ENCODE measurements at regions not wholly inside any gene's neighbourhood (a gene's known extent, or its start where the extent isn't known, plus 50 kb on each side); places are given as distances from the start of the nearest gene placed in this dataset.
"Not testable (repeated sequence)": the region's sequence is repeated elsewhere in the genome, so short reads cannot be mapped to it uniquely, and the experiment has no call there.

DNA sequence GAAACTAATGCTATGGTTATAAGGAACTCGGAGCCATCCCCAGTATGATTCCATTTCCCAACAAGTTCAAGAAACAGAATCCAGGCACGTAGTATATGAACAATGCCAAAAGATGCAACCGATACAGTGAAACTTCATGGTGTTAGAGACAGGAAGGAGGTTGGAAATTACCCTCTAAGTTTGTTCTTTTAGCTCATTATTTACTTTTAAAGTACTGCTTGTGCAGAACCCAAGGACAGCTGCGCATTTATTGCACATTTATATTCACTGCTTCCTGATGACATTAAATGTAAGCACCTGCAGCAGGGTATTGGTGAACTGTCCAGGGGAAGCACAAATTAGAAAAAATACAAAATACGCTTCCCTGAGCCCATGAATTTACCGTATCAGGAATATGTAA lies 63.0 kb upstream of the CYP1B1 start:
- peaks cover 15% of the 10 kb centered on the region; the same call in 1 of the 2 replicates for H3K9me3 ChIP-seq
- H3K36me3 ChIP-seq, result no peaks in the 10 kb centered on the region
- no peaks in the 10 kb centered on the region for H3K27me3 ChIP-seq
- H3K27ac ChIP-seq, result no peak overlapping the region
- H3K4me2 ChIP-seq, result no peak overlapping the region
- H3K9ac ChIP-seq, result no peak overlapping the region
- no peak for TF ChIP-seq Cebpa-rat (IDR thresholded peaks at IDR 0.05)
- H3K4me1 ChIP-seq, result no peaks in the 10 kb centered on the region
- no peaks in the 10 kb centered on the region for H4K20me1 ChIP-seq
- no peak overlapping the region for H3K4me3 ChIP-seq

DNA sequence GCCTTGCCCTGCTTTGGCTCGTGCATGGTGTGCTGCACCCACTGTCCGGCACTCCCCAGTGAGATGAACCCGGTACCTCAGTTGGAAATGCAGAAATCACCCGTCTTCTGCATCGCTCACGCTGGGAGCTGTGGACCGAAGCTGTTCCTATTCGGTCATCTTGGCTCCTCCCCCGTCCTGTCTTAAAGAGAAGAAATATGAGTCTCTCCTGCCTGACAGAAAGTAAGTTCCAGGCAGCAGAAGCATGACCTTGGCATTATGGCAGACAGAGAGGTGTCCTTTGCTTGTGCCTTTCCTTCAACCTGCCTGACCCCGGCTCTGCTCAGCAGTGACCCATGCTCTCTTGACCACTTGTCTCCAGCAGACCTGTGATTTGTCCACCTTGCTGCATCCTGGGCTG lies 62.5 kb upstream of the CYP1B1 start:
- Histone ChIP-seq H3K9me3 (peaks cover 10% of the 10 kb centered on the region; the same call in 1 of the 2 replicates), H3K4me1 (no peaks in the 10 kb centered on the region), H3K27me3 (no peaks in the 10 kb centered on the region), H3K9ac (no peak overlapping the region), H3K4me3 (no peak overlapping the region), H3K4me2 (no peak overlapping the region), H3K27ac (no peak overlapping the region), H4K20me1 (no peaks in the 10 kb centered on the region), H3K36me3 (no peaks in the 10 kb centered on the region)
- no peak for TF ChIP-seq Cebpa-rat (IDR thresholded peaks at IDR 0.05)

DNA sequence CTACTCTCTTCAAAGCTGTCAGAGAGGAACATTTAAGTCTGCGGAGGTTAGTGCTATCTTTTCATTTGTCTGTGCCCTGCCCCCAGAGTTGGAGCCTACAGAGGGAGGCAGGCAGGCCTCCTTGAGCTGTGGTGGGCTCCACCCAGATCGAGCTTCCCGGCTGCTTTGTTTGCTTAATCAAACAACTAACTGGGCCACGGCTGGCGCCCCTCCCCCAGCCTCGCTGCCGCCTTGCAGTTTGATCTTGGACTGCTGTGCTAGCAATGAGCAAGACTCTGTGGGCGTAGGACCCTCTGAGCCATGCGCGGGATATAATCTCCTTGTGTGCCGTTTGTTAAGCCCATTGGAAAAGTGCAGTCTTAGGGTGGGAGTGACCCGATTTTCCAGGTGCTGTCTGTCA lies 62.0 kb upstream of the CYP1B1 start:
- not testable (repeated sequence) for H3K36me3 ChIP-seq, H3K27me3 ChIP-seq, H3K9me3 ChIP-seq, H4K20me1 ChIP-seq, H3K4me3 ChIP-seq, H3K4me1 ChIP-seq, H3K9ac ChIP-seq, H3K27ac ChIP-seq, H3K4me2 ChIP-seq

DNA sequence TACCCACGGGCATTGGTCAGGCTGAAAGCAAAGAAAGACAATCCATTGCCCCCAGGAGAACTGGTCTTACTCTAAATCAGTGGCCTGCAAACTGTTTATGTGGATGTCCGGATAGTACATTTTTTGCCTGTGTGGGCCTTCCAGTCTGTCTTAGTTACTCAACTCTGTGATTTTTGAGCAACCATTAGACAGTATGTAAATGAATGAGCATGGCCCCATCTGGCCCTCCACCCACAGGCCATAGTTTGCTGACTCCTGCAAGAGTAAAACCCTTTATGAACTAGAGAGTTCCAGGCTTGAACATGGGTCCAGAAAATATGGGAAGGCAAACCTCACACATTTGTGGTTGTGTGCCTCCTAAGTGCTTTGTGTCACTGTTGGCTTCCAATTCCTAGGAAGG lies 55.7 kb upstream of the CYP1B1 start:
- no peaks in the 10 kb centered on the region for H3K4me1 ChIP-seq
- no peak overlapping the region for H3K9ac ChIP-seq
- H3K27me3 ChIP-seq, result no peaks in the 10 kb centered on the region
- H3K9me3 ChIP-seq, result peaks cover 17% of the 10 kb centered on the region
- no peak overlapping the region for H3K27ac ChIP-seq
- no peak overlapping the region for H3K4me3 ChIP-seq
- H3K4me2 ChIP-seq, result no peak overlapping the region
- H4K20me1 ChIP-seq, result no peaks in the 10 kb centered on the region
- no peaks in the 10 kb centered on the region for H3K36me3 ChIP-seq
- no peak for TF ChIP-seq Cebpa-rat (IDR thresholded peaks at IDR 0.05)

DNA sequence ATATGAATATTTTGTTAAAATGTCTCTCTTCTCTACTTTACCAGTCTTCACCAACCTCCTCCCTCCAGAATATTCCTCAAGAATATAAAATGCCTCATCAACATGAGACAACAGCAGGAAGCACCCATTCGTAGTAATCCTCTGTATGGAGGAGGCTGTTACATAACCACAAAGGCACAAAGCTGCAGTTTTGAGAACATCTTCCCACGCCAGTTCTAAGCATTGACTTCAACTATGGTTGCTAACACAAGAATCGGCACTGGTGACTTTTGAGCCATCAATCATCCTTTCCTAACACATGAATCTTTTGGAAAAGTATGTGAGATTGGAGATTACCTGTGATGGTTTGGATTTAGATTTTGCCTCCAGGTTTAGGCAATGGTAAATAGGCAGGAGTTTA lies 54.9 kb upstream of the CYP1B1 start:
- H3K4me1 ChIP-seq, result no peaks in the 10 kb centered on the region
- no peak overlapping the region for H3K4me3 ChIP-seq
- H4K20me1 ChIP-seq, result no peaks in the 10 kb centered on the region
- H3K36me3 ChIP-seq, result no peaks in the 10 kb centered on the region
- H3K27ac ChIP-seq, result no peak overlapping the region
- H3K9ac ChIP-seq, result no peak overlapping the region
- no peak for TF ChIP-seq Cebpa-rat (IDR thresholded peaks at IDR 0.05)
- H3K27me3 ChIP-seq, result no peaks in the 10 kb centered on the region
- H3K9me3 ChIP-seq, result peaks cover 25% of the 10 kb centered on the region
- H3K4me2 ChIP-seq, result no peak overlapping the region

DNA sequence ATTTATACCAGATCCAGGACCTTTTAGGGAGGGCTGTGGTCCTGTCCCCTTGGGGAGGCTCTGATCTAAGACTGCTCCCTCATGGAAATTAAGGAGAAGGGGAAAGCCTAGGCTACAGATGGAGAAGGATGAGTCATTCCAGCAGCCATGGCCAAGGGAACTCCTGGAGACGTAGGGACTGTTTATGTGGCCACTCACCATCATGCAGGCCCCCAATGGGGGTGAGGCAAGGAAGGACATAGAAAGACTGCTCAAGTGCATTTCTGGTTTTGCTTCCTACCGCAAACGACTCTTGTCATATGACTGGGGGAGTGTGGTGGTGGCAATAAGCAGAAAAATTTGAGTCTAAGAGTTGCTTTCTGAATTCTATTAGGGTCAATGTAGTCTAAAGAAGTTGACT lies 54.0 kb upstream of the CYP1B1 start:
- TF ChIP-seq Cebpa-rat (IDR thresholded peaks at IDR 0.05), result no peak
- no peak overlapping the region for H3K4me2 ChIP-seq
- H3K36me3 ChIP-seq, result no peaks in the 10 kb centered on the region
- no peaks in the 10 kb centered on the region for H3K4me1 ChIP-seq
- H4K20me1 ChIP-seq, result no peaks in the 10 kb centered on the region
- no peak overlapping the region for H3K4me3 ChIP-seq
- H3K27me3 ChIP-seq, result no peaks in the 10 kb centered on the region
- H3K27ac ChIP-seq, result no peak overlapping the region
- peaks cover 25% of the 10 kb centered on the region for H3K9me3 ChIP-seq
- no peak overlapping the region for H3K9ac ChIP-seq

DNA sequence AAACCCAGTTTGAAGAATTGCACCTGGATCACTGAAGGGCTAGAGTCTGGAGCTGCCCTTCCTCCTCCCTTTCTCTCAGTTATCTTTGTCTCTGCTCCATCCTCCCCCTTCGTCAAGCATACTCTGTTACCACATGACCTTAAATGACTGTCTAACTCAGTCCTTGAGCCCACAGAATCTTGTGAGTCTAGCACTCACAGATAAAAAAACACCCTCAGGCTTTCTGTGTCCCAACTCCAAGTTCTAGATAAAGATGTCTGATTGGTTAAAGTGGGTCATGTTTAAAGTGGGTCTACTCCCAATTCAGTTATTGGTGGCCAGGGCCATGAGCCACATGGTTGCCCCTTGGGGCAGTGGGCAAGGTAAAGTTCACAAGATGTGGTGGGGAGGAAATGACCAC lies 53.5 kb upstream of the CYP1B1 start:
- Histone ChIP-seq H4K20me1 (no peaks in the 10 kb centered on the region), H3K4me1 (no peaks in the 10 kb centered on the region), H3K36me3 (no peaks in the 10 kb centered on the region), H3K27ac (no peak overlapping the region), H3K4me2 (no peak overlapping the region), H3K27me3 (no peaks in the 10 kb centered on the region), H3K9me3 (peaks cover 25% of the 10 kb centered on the region), H3K9ac (no peak overlapping the region), H3K4me3 (no peak overlapping the region)
- no peak for TF ChIP-seq Cebpa-rat (IDR thresholded peaks at IDR 0.05)

DNA sequence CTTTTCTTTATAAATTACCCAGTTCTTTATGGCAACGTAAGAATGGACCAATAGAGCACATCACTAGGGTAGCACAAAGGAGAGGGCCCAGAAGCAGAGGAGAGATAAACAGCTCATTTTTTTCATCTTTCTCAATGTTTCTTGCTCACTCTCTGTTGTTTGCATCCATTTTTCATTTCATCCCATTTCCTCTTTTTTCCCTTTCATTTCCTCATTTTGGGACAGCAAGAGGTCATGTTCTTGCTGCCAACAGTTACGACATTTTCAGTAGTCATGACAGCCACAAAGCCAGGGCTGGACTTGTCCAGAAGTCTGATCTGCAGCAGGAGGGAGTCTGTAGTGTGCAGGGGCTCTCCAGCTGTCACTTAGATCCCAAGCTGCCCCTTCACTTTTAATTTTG lies 52.7 kb upstream of the CYP1B1 start:
- no peak for TF ChIP-seq Cebpa-rat (IDR thresholded peaks at IDR 0.05)
- no peak overlapping the region for H3K4me3 ChIP-seq
- H3K36me3 ChIP-seq, result no peaks in the 10 kb centered on the region
- no peak overlapping the region for H3K27ac ChIP-seq
- no peaks in the 10 kb centered on the region for H4K20me1 ChIP-seq
- no peaks in the 10 kb centered on the region for H3K27me3 ChIP-seq
- H3K9ac ChIP-seq, result no peak overlapping the region
- no peak overlapping the region for H3K4me2 ChIP-seq
- H3K9me3 ChIP-seq, result peaks cover 25% of the 10 kb centered on the region
- H3K4me1 ChIP-seq, result no peaks in the 10 kb centered on the region

DNA sequence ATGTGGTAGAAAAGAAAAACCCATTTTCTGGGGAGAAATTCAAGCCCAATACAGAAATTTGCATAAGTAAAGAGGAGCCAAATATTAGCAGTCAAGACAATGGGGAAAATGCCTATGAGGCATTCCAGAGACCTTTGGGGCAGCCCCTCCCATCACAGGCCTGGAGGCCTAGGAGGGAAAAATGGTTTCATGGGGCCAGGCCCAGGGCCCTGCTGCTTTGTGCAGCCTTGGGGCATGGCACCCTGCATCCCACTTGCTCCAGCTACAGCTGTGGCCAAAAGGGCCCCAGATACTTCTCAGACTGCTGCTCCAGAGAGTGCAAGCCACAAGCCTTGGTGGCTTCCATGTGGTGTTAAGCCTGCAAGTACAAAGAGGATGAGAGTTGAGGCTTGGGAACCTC lies 51.3 kb upstream of the CYP1B1 start:
- Histone ChIP-seq H3K9me3 (peaks cover 25% of the 10 kb centered on the region), H3K9ac (no peak overlapping the region), H3K4me3 (no peak overlapping the region), H3K27ac (no peak overlapping the region), H3K4me1 (no peaks in the 10 kb centered on the region), H4K20me1 (no peaks in the 10 kb centered on the region), H3K4me2 (no peak overlapping the region), H3K27me3 (no peaks in the 10 kb centered on the region), H3K36me3 (no peaks in the 10 kb centered on the region)
- no peak for TF ChIP-seq Cebpa-rat (IDR thresholded peaks at IDR 0.05)

DNA sequence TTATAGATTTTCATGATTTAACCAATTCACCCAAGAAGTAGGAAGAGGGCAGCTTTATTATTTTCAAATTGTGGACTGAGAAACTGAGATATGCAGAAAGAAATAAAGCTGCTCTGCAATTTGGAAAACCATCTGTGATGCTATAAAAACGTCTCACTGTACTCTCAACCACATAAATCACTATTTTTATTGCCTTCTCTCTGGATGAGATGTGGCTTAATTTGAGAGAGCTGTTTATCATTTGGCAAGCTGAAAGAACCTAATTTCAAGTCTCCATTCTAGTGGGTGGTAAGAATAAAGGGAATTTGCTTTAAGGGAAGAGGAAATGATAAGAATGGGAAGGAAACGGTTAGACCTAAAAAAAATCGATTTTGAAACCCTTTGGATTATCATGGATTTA lies 49.9 kb upstream of the CYP1B1 start:
- H3K4me2 ChIP-seq, result no peak overlapping the region
- H3K9me3 ChIP-seq, result peaks cover 25% of the 10 kb centered on the region
- no peak for TF ChIP-seq Cebpa-rat (IDR thresholded peaks at IDR 0.05)
- no peak overlapping the region for H3K9ac ChIP-seq
- no peaks in the 10 kb centered on the region for H3K36me3 ChIP-seq
- no peaks in the 10 kb centered on the region for H4K20me1 ChIP-seq
- no peak overlapping the region for H3K27ac ChIP-seq
- H3K4me1 ChIP-seq, result no peaks in the 10 kb centered on the region
- no peaks in the 10 kb centered on the region for H3K27me3 ChIP-seq
- H3K4me3 ChIP-seq, result no peak overlapping the region

Measured in BLaER1 (cell line).